ENCODE measurements at regions not wholly inside any gene's neighbourhood (a gene's known extent, or its start where the extent isn't known, plus 50 kb on each side); places are given as distances from the start of the nearest gene placed in this dataset.

GRCh38 chr6:137378090-137378369 lies 116.2 kb downstream of the OLIG3 start:
- H4K91ac ChIP-seq (ENCODE audit: low read length): no peak overlapping the region
- H3K4ac ChIP-seq (ENCODE audit: low read depth in 1 of 2, low read length in 2 of 2): no peak overlapping the region
- no peak overlapping the region for H4K8ac ChIP-seq (ENCODE audit: low read length)
- H3K9me3 ChIP-seq (ENCODE audit: control insufficient read depth, low read length): peaks cover 19% of the 10 kb centered on the region
- WGBS: 94% methylated on average over 2 of the region's 2 CpGs
- H2BK12ac ChIP-seq (ENCODE audit: low read length in 2 of 2): no peak overlapping the region
- no peaks in the 10 kb centered on the region for H3K27me3 ChIP-seq (ENCODE audit: control insufficient read depth in 1 of 2, insufficient read depth in 1 of 2, low read length in 2 of 2)
- H2BK120ac ChIP-seq (ENCODE audit: low read depth, low read length): no peak overlapping the region
- no peak overlapping the region for H3K14ac ChIP-seq (ENCODE audit: low read length in 2 of 2)
- H3K79me1 ChIP-seq (replicated peaks; ENCODE audit: low read length, poor library complexity, severe bottlenecking): no peaks in the 10 kb centered on the region
- no peaks in the 10 kb centered on the region for H3K4me1 ChIP-seq (ENCODE audit: control insufficient read depth, insufficient read depth, low read depth, low read length)
- no peak overlapping the region for H3K23ac ChIP-seq (ENCODE audit: low read length in 2 of 2)
- H2BK5ac ChIP-seq (ENCODE audit: low read depth, low read length, poor library complexity, severe bottlenecking): no peak overlapping the region
- H3K4me3 ChIP-seq (ENCODE audit: insufficient read depth in 1 of 2, low read depth in 1 of 2, low read length in 2 of 2): no peak overlapping the region
- no peak overlapping the region for H3K18ac ChIP-seq (ENCODE audit: low read depth in 1 of 2, low read length in 2 of 2)
- no peak overlapping the region for H3K27ac ChIP-seq (ENCODE audit: low read length, poor library complexity, severe bottlenecking)
- no peak overlapping the region for H2AFZ ChIP-seq (ENCODE audit: low read depth, low read length)
- no peak overlapping the region for H3K9ac ChIP-seq (ENCODE audit: low read length)
- no peaks in the 10 kb centered on the region for H3K36me3 ChIP-seq (ENCODE audit: control insufficient read depth in 1 of 2, insufficient read depth in 2 of 2, low read depth in 1 of 2, low read length in 2 of 2)
- DNase-seq: no peak
- H2BK15ac ChIP-seq (ENCODE audit: low read depth, poor library complexity, severe bottlenecking): no peak overlapping the region
- no peak overlapping the region for H2AK5ac ChIP-seq (ENCODE audit: low read length, severe bottlenecking)
- no peak overlapping the region for H3K4me2 ChIP-seq (ENCODE audit: low read length, poor library complexity, severe bottlenecking)

- Histone ChIP-seq H3K79me1 (replicated peaks; ENCODE audit: low read length, poor library complexity, severe bottlenecking) (no peaks in the 10 kb centered on the region), H3K9me3 (ENCODE audit: control insufficient read depth, low read length) (peaks cover 4% of the 10 kb centered on the region), H2BK12ac (ENCODE audit: low read length in 2 of 2) (no peak overlapping the region), H3K4me1 (ENCODE audit: control insufficient read depth, insufficient read depth, low read depth, low read length) (no peaks in the 10 kb centered on the region), H3K4me2 (ENCODE audit: low read length, poor library complexity, severe bottlenecking) (no peak overlapping the region), H2AK5ac (ENCODE audit: low read length, severe bottlenecking) (no peak overlapping the region), H2BK15ac (ENCODE audit: low read depth, poor library complexity, severe bottlenecking) (no peak overlapping the region), H3K9ac (ENCODE audit: low read length) (no peak overlapping the region), H2BK120ac (ENCODE audit: low read depth, low read length) (no peak overlapping the region), H2AFZ (ENCODE audit: low read depth, low read length) (no peak overlapping the region), H3K23ac (ENCODE audit: low read length in 2 of 2) (no peak overlapping the region), H2BK5ac (ENCODE audit: low read depth, low read length, poor library complexity, severe bottlenecking) (no peak overlapping the region), H4K8ac (ENCODE audit: low read length) (no peak overlapping the region), H3K36me3 (ENCODE audit: control insufficient read depth in 1 of 2, insufficient read depth in 2 of 2, low read depth in 1 of 2, low read length in 2 of 2) (no peaks in the 10 kb centered on the region), H3K27ac (ENCODE audit: low read length, poor library complexity, severe bottlenecking) (no peak overlapping the region), H4K91ac (ENCODE audit: low read length) (no peak overlapping the region), H3K18ac (ENCODE audit: low read depth in 1 of 2, low read length in 2 of 2) (no peak overlapping the region), H3K4ac (ENCODE audit: low read depth in 1 of 2, low read length in 2 of 2) (no peak overlapping the region), H3K27me3 (ENCODE audit: control insufficient read depth in 1 of 2, insufficient read depth in 1 of 2, low read length in 2 of 2) (no peaks in the 10 kb centered on the region), H3K14ac (ENCODE audit: low read length in 2 of 2) (no peak overlapping the region), H3K4me3 (ENCODE audit: insufficient read depth in 1 of 2, low read depth in 1 of 2, low read length in 2 of 2) (no peak overlapping the region)
- no peak for DNase-seq
- no CpG with 5 or more reads among the region's 1 CpG for WGBS
Measured at GRCh38 chr6:137373296-137373695, 120.9 kb downstream of the OLIG3 start.

DNA sequence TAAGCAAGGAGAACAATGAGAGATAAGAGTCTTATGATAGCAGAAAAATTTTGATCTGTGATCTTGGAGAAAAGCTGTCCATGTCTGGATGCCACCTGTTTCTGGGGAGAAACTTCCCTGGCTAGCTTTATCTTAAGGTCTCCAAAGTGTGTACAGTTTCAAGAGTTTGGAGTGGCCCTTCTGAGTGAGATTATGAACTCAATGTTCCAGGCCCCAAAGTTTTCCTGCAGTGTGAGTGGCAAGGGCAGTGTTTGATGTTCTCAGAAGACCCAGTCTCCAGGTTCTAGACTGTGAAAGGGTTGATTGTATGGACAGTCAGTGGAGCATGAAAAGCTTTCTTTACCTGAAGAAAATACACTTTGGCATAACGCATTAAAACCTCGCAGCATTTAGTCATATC lies 121.7 kb downstream of the OLIG3 start:
- H3K18ac ChIP-seq (ENCODE audit: low read depth in 1 of 2, low read length in 2 of 2): no peak overlapping the region
- no peak overlapping the region for H4K8ac ChIP-seq (ENCODE audit: low read length)
- no peak overlapping the region for H2BK12ac ChIP-seq (ENCODE audit: low read length in 2 of 2)
- no peaks in the 10 kb centered on the region for H3K27me3 ChIP-seq (ENCODE audit: control insufficient read depth in 1 of 2, insufficient read depth in 1 of 2, low read length in 2 of 2)
- H3K14ac ChIP-seq (ENCODE audit: low read length in 2 of 2): no peak overlapping the region
- no peak overlapping the region for H3K27ac ChIP-seq (ENCODE audit: low read length, poor library complexity, severe bottlenecking)
- H3K9ac ChIP-seq (ENCODE audit: low read length): no peak overlapping the region
- H3K23ac ChIP-seq (ENCODE audit: low read length in 2 of 2): no peak overlapping the region
- H3K36me3 ChIP-seq (ENCODE audit: control insufficient read depth in 1 of 2, insufficient read depth in 2 of 2, low read depth in 1 of 2, low read length in 2 of 2): no peaks in the 10 kb centered on the region
- 91% methylated on average over 2 of the region's 2 CpGs for WGBS
- H2BK5ac ChIP-seq (ENCODE audit: low read depth, low read length, poor library complexity, severe bottlenecking): no peak overlapping the region
- H3K4me3 ChIP-seq (ENCODE audit: insufficient read depth in 1 of 2, low read depth in 1 of 2, low read length in 2 of 2): no peak overlapping the region
- H2BK15ac ChIP-seq (ENCODE audit: low read depth, poor library complexity, severe bottlenecking): no peak overlapping the region
- no peaks in the 10 kb centered on the region for H3K9me3 ChIP-seq (ENCODE audit: control insufficient read depth, low read length)
- no peak overlapping the region for H2AK5ac ChIP-seq (ENCODE audit: low read length, severe bottlenecking)
- no peak overlapping the region for H3K4me2 ChIP-seq (ENCODE audit: low read length, poor library complexity, severe bottlenecking)
- no peak overlapping the region for H2BK120ac ChIP-seq (ENCODE audit: low read depth, low read length)
- no peak overlapping the region for H4K91ac ChIP-seq (ENCODE audit: low read length)
- H3K4me1 ChIP-seq (ENCODE audit: control insufficient read depth, insufficient read depth, low read depth, low read length): no peaks in the 10 kb centered on the region
- no peak overlapping the region for H2AFZ ChIP-seq (ENCODE audit: low read depth, low read length)
- no peaks in the 10 kb centered on the region for H3K79me1 ChIP-seq (replicated peaks; ENCODE audit: low read length, poor library complexity, severe bottlenecking)
- no peak overlapping the region for H3K4ac ChIP-seq (ENCODE audit: low read depth in 1 of 2, low read length in 2 of 2)
- DNase-seq: no peak

DNA sequence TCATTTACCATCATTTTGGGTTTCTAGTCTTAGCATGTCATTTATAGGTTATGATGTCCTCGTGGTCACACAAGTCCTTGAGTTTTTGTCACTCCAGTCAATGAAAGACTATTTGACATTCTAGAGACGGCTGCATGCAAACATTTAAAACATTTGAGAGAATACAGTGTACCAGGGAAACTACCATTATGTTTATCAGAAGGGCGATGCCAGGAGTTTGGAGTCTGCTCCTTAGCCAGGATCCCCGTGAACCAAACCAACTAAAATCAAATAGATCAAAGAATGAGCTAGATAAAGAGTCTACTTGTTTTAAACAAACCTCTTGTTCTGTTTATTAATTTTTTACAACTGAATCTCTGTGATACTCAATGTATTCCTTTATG lies 122.6 kb downstream of the OLIG3 start:
- H3K23ac ChIP-seq (ENCODE audit: low read length in 2 of 2): no peak overlapping the region
- no peak overlapping the region for H2BK5ac ChIP-seq (ENCODE audit: low read depth, low read length, poor library complexity, severe bottlenecking)
- H3K14ac ChIP-seq (ENCODE audit: low read length in 2 of 2): no peak overlapping the region
- H3K4me2 ChIP-seq (ENCODE audit: low read length, poor library complexity, severe bottlenecking): no peak overlapping the region
- no peak overlapping the region for H4K91ac ChIP-seq (ENCODE audit: low read length)
- no peak overlapping the region for H3K4ac ChIP-seq (ENCODE audit: low read depth in 1 of 2, low read length in 2 of 2)
- no peak overlapping the region for H3K18ac ChIP-seq (ENCODE audit: low read depth in 1 of 2, low read length in 2 of 2)
- 67% methylated on average over 3 of the region's 4 CpGs for WGBS
- no peaks in the 10 kb centered on the region for H3K36me3 ChIP-seq (ENCODE audit: control insufficient read depth in 1 of 2, insufficient read depth in 2 of 2, low read depth in 1 of 2, low read length in 2 of 2)
- no peak overlapping the region for H3K4me3 ChIP-seq (ENCODE audit: insufficient read depth in 1 of 2, low read depth in 1 of 2, low read length in 2 of 2)
- no peaks in the 10 kb centered on the region for H3K4me1 ChIP-seq (ENCODE audit: control insufficient read depth, insufficient read depth, low read depth, low read length)
- H2BK15ac ChIP-seq (ENCODE audit: low read depth, poor library complexity, severe bottlenecking): no peak overlapping the region
- H4K8ac ChIP-seq (ENCODE audit: low read length): no peak overlapping the region
- H2AFZ ChIP-seq (ENCODE audit: low read depth, low read length): no peak overlapping the region
- no peaks in the 10 kb centered on the region for H3K9me3 ChIP-seq (ENCODE audit: control insufficient read depth, low read length)
- no peak overlapping the region for H2BK12ac ChIP-seq (ENCODE audit: low read length in 2 of 2)
- no peak overlapping the region for H2AK5ac ChIP-seq (ENCODE audit: low read length, severe bottlenecking)
- H3K79me1 ChIP-seq (replicated peaks; ENCODE audit: low read length, poor library complexity, severe bottlenecking): no peaks in the 10 kb centered on the region
- DNase-seq: no peak
- no peak overlapping the region for H2BK120ac ChIP-seq (ENCODE audit: low read depth, low read length)
- H3K27ac ChIP-seq (ENCODE audit: low read length, poor library complexity, severe bottlenecking): no peak overlapping the region
- H3K27me3 ChIP-seq (ENCODE audit: control insufficient read depth in 1 of 2, insufficient read depth in 1 of 2, low read length in 2 of 2): no peaks in the 10 kb centered on the region
- H3K9ac ChIP-seq (ENCODE audit: low read length): no peak overlapping the region
